NCI-H146 treated with DMSO at 0.1 percent for 48 hours (cell line): ENCODE measurements at regions not wholly inside any gene's neighbourhood (a gene's known extent, or its start where the extent isn't known, plus 50 kb on each side); places are given as distances from the start of the nearest gene placed in this dataset.
"Not testable (repeated sequence)": the region's sequence is repeated elsewhere in the genome, so short reads cannot be mapped to it uniquely, and the experiment has no call there.

Experiments used
- DNase-seq: peaks from one replicate; lab custom pipeline; 2025; ENCODE audit not compliant: unreplicated experiment; lab: John Stamatoyannopoulos, UW

DNA sequence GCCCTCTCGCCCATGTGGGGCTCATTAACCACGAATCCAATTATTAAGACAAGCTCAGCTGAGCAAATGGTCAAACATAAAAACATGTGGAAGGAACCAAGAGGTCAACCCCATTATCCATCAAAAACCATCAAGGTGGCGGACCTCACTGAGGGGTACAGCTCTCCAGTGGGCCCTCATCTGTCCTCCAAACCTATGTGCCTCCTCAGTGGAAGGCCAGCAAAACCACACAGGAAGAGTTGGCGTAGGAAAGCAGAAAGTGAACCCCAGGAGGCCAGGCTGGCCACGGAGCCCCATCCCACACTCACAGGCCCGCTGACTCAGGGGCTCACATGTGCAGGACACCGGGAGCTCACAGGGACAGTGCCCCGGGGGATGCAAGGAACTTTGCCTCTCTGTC lies 66.5 kb upstream of the CLEC6A start:
- not testable (repeated sequence) for DNase-seq

DNA sequence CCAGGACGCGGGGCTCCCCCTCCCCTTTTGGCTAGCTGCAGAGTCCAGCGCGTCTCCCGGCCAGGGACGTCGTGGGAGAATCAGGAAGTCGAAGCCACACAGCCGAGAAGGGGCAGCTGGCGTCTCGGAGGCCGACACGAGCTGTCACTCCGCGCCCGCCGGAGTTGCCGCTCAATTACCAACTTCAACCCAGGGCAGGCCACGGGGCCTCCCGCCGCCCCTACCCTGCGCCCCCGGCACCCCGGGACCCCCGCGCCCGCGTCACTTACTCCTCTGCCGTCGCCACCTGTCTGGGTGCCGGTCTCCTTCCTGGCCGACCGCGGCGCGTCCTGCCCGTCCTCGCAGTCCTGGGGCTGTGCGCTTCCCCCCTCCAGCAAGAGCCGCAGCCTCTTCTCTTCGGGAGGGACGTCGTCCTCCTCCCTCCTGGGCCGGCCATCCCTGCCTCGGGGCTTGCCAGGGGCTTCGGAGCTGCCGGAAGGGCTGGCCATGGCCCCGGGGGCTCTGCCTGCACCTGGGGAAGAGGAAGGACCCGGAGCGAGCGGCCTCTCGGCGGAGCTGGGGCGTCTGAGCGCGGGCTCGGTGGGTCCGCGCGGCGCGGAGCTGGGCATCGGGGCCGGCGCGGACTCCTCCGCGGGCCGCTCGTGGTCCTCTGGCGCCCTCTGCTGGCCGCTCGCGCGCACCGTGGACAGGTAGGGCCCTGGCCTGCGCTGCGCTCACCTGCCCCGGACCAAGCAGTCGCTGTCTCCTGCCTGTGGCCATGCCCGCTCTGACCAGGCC lies 65.6 kb upstream of the CLEC6A start:
- DNase-seq, result peak; percentile 33

DNA sequence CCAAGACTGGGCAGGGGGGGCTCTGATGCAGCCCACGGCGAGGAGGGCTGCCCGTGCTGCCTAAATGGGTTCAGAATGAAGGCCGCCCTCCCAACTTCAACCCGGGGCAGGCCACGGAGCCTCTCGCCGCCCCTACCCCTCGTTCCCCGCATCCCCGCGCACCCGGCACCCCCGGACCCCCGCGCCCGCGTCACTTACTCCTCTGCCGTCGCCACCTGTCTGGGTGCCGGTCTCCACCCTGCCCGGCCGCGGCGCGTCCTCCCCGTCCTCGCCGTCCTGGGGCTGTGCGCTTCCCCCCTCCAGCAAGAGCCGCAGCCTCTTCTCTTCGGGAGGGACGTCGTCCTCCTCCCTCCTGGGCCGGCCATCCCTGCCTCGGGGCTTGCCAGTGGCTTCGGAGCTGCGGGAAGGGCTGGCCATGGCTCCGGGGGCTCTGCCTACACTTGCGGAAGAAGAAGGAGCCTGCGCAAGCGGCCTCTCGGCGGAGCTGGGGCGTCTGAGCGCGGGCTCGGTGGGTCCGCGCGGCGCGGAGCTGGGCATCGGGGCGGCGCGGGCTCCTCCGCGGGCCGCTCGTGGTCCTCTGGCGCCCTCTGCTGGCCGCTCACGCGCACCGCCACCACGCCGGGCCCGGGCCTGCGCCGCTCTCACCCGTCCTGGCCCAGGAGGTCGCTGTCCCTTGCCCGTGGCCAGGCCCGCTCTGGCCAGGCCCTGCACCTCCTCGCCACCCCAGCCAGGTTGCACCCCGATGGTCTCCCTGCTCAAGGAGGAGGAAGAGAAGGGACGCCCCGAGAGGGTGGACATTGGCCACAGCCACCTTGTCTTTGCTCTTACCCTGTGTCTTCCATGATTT lies 59.3 kb upstream of the CLEC6A start:
- peak; percentile 6 for DNase-seq

DNA sequence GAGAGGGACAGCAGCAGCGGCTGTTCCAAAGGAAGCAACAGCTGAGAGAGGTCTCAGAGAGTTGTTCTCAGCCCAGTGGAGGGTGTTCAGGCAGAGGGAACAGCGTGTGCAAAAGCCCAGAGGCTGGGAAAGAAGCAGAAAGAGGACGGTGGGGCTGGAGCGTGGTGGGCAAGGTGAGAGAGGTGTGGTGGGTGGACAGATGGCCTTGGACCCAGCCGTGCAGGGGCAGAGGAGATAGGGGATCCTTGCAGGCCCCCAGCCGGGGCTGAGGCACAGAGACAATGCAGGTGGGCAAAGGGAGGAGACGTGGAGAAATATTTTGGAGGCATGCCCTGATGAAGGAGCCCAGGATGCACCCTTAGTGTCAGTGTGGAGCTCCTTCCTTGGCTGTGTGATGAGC lies 58.4 kb upstream of the CLEC6A start:
- not testable (repeated sequence) for DNase-seq

DNA sequence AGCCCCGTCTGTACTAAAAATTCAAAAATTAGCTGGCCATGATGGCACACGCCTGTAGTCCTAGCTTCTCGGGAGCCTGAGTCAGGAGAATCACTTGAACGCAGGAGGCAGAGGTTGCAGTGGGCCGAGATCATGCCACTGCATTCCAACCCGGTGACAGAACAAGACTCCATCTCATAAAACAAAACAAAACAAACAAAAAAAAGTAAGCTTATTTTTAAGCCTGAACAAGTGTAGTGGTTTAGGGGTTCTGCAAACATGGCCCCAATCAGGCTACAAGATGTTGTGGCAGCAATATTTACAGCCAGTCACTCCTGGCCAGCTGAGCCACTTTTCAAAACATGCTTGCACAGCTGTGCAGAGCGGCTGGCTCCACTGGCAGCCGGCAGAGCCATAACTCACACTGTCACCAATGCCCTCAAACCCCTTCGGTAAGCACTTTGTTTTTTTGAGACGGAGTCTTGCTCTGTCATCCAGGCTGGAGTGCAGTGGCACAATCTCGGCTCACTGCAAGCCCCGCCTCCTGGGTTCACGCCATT lies 56.2 kb upstream of the CLEC6A start:
- not testable (repeated sequence) for DNase-seq

DNA sequence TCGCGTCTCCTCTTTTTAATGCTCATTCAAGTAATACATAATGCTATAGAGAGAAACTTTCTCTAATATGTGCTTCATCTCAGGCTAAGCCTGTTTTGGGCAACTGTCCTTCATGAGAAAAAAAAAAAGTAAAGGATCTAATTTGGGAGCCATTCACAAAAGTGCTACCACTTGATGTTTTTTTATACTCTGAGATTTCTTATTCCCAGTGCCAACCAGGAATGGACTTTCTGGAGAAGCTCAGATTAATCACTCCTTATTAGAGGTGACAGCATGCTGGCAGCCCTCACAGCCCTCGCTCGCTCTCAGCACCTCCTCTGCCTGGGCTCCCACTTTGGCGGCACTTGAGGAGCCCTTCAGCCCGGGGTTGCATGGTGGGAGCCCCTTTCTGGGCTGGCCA lies 51.9 kb upstream of the CLEC6A start:
- DNase-seq, result not testable (repeated sequence)

DNA sequence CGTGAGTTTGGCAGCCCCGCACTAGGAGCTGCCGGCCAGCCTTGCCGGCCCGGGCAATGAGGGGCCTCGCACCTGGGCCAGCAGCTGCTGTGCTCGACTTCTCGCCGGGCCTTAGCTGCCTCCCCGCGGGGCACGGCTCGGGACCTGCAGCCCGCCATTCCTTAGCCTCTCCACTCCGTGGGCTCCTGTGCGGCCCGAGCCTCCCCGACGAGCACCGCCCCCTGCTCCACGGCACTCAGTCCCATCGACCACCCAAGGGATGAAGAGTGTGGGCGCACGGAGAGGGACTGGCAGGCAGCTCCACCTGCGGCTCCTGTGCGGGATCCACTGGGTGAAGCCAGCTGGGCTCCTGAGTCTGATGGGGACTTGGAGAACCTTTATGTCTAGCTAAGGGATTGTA lies 51.4 kb upstream of the CLEC6A start:
- DNase-seq, result not testable (repeated sequence)
